IMR-90 (cell line): ENCODE measurements at regions not wholly inside any gene's neighbourhood (a gene's known extent, or its start where the extent isn't known, plus 50 kb on each side); places are given as distances from the start of the nearest gene placed in this dataset.

Source experiments
- ATAC-seq: fragments of 200-7000 bp; cut with Tn5 transposase; 2 replicates; pipeline ENCODE4 v1.9.1; 2020; ENCODE audit warnings: low read depth, mild to moderate bottlenecking, moderate library complexity
- BruUV-seq: library from RNA; stranded (reverse); fragments of 400-500 nt; replicated peaks from 2 replicates; lab custom pipeline; 2021; lab: Mats Ljungman, UMichigan
- CTCF ChIA-PET: fragments of 300-600 bp; formaldehyde crosslinking; extraction: SDS; loops from one replicate; lab custom pipeline; 2021; ENCODE audit warnings: antibody characterized with exemption; lab: Yijun Ruan, JAX
- POLR2A ChIA-PET: fragments of 300-600 bp; sonication (Branson Sonifier 250); formaldehyde crosslinking; loops from one replicate; lab custom pipeline; 2022; ENCODE audit warnings: antibody characterized with exemption; ENCODE audit not compliant: unreplicated experiment; lab: Charles Lee
- DNase-seq: peaks from one replicate; pipeline ENCODE4 v3.0.0; 2013
- H2AFZ ChIP-seq: replicated peaks from 2 replicates; pipeline ENCODE3; 2013; ENCODE audit warnings: low read length, mild to moderate bottlenecking; ENCODE audit not compliant: poor library complexity
- H2AK5ac ChIP-seq: 2 replicates; pipeline ENCODE4 v1.6.1; 2013; ENCODE audit warnings: low read depth, low read length, inconsistent platforms
- H2AK9ac ChIP-seq: replicated peaks from 2 replicates; pipeline ENCODE3; 2013; ENCODE audit warnings: mild to moderate bottlenecking, low read depth, low read length, moderate library complexity; ENCODE audit not compliant: poor library complexity
- H2BK120ac ChIP-seq: 2 replicates; pipeline ENCODE4 v1.6.1; 2013; ENCODE audit warnings: low read depth, low read length, inconsistent platforms
- H2BK15ac ChIP-seq: 3 replicates; pipeline ENCODE4 v1.6.1; 2013; ENCODE audit warnings: low read depth, low read length, inconsistent platforms
- H2BK20ac ChIP-seq: 2 replicates; pipeline ENCODE4 v1.6.1; 2013; ENCODE audit warnings: low read depth, mild to moderate bottlenecking, inconsistent platforms, low read length, moderate library complexity
- H2BK5ac ChIP-seq: 2 replicates; pipeline ENCODE4 v1.6.1; 2013; ENCODE audit warnings: mild to moderate bottlenecking, low read depth, low read length, inconsistent platforms; ENCODE audit not compliant: poor library complexity, severe bottlenecking
- H3K14ac ChIP-seq: replicated peaks from 2 replicates; pipeline ENCODE4 v1.6.1; 2013; ENCODE audit warnings: low read depth, low read length, inconsistent platforms
- H3K18ac ChIP-seq: 2 replicates; pipeline ENCODE4 v1.6.1; 2013; ENCODE audit warnings: low read depth, low read length, control low read depth
- H3K23ac ChIP-seq: 2 replicates; pipeline ENCODE4 v1.6.1; 2013; ENCODE audit warnings: low read depth, low read length, inconsistent platforms
- H3K27ac ChIP-seq: 2 replicates; pipeline ENCODE4 v1.5.1; 2013; ENCODE audit warnings: mild to moderate bottlenecking, control low read depth, low read length; ENCODE audit not compliant: insufficient read depth
- H3K27me3 ChIP-seq: 2 replicates; pipeline ENCODE4 v1.6.1; 2013; ENCODE audit warnings: low read length; ENCODE audit not compliant: control insufficient read depth, insufficient read depth
- H3K36me3 ChIP-seq: 2 replicates; pipeline ENCODE4 v1.6.1; 2013; ENCODE audit warnings: low read length, mixed read lengths; ENCODE audit not compliant: control insufficient read depth, insufficient read depth
- H3K4ac ChIP-seq: 2 replicates; pipeline ENCODE4 v1.6.1; 2013; ENCODE audit warnings: low read depth, low read length, inconsistent platforms
- H3K4me1 ChIP-seq: 2 replicates; pipeline ENCODE4 v1.6.1; 2013; ENCODE audit warnings: low read length, mixed read lengths; ENCODE audit not compliant: control insufficient read depth, insufficient read depth
- H3K4me2 ChIP-seq: 2 replicates; pipeline ENCODE4 v1.6.1; 2013; ENCODE audit warnings: low read depth, mild to moderate bottlenecking, control low read depth, low read length, moderate library complexity
- H3K4me3 ChIP-seq: 2 replicates; pipeline ENCODE4 v1.5.1; 2013; ENCODE audit warnings: low read depth, mild to moderate bottlenecking, control low read depth, low read length, moderate library complexity; ENCODE audit not compliant: insufficient read depth
- H3K56ac ChIP-seq: 2 replicates; pipeline ENCODE4 v1.6.1; 2013; ENCODE audit warnings: low read length, inconsistent platforms; ENCODE audit not compliant: insufficient read depth; ENCODE audit errors: extremely low read depth
- H3K79me1 ChIP-seq, 2 experiments: 2 replicates each; pipeline ENCODE4 v1.6.1; 2013; ENCODE audit warnings: low read length in 2 of 2, inconsistent platforms in 1 of 2, low read depth in 1 of 2
- H3K9ac ChIP-seq: 2 replicates; pipeline ENCODE4 v1.6.1; 2013; ENCODE audit warnings: low read depth, low read length, control low read depth
- H3K9me1 ChIP-seq: 2 replicates; pipeline ENCODE4 v1.6.1; 2013; ENCODE audit warnings: low read length, inconsistent platforms; ENCODE audit not compliant: insufficient read depth
- H3K9me3 ChIP-seq: 2 replicates; pipeline ENCODE4 v1.6.1; 2013; ENCODE audit warnings: low read length; ENCODE audit not compliant: control insufficient read depth, insufficient read depth
- H4K20me1 ChIP-seq: 2 replicates; pipeline ENCODE4 v1.6.1; 2013; ENCODE audit warnings: low read length, inconsistent platforms; ENCODE audit not compliant: insufficient read depth
- H4K5ac ChIP-seq: 2 replicates; pipeline ENCODE4 v1.6.1; 2013; ENCODE audit warnings: mild to moderate bottlenecking, low read depth, low read length, control low read depth
- H4K8ac ChIP-seq, 2 experiments: 2 replicates each; pipeline ENCODE4 v1.6.1; 2013; ENCODE audit warnings: low read depth in 2 of 2, low read length in 2 of 2, control low read depth in 1 of 2, inconsistent platforms in 1 of 2
- H4K91ac ChIP-seq: 2 replicates; pipeline ENCODE4 v1.6.1; 2013; ENCODE audit warnings: low read depth, low read length, inconsistent platforms; ENCODE audit not compliant: insufficient read depth
- CEBPB ChIP-seq: IDR thresholded peaks from 2 replicates; pipeline ENCODE4 v1.6.1; 2012; ENCODE audit warnings: low read depth, low read length, improper control_type of control experiment
- FOS ChIP-seq: fragments of 150-350 bp; IDR thresholded peaks from 2 replicates; pipeline ENCODE4 v1.6.1; 2016; ENCODE audit warnings: low read depth, low read length
- whole genome bisulfite sequencing, 2 experiments: methylation state at CpG; one replicate each; pipeline versions ENCODE4 v1.1.5 to v1.1.7; 2013; ENCODE audit warnings: missing lambda C conversion rate in 2 of 2; ENCODE audit not compliant: insufficient read length in 1 of 2; ENCODE audit errors: extremely low coverage in 2 of 2; 5-methylcytosine and 5-hydroxymethylcytosine counted together
- dilution Hi-C: fragments of 300-500 bp; cut with HindIII; formaldehyde crosslinking; loops from one replicate; pipeline ENCODE4 v1.14.3; 2018; ENCODE audit warnings: low sequenced_read_pairs; ENCODE audit not compliant: unreplicated experiment
- in situ Hi-C: fragments of 300-500 bp; cut with MboI; formaldehyde crosslinking; loops from 3 replicates; pipeline ENCODE4 v1.14.3; 2019; ENCODE audit warnings: low sequenced_read_pairs, inconsistent platforms, mixed read lengths
- intact Hi-C: fragments of 100-400 bp; cut with micrococcal nuclease; formaldehyde crosslinking; loops from 2 replicates; pipeline ENCODE4 v1.10.0; 2022
- TF ChIP-seq, protein P1 (sequence below): conservative IDR thresholded peaks from 2 replicates; pipeline ENCODE4 v1.5.1; 2012; ENCODE audit warnings: mild to moderate bottlenecking, low read depth, low read length, improper control_type of control experiment

DNA sequence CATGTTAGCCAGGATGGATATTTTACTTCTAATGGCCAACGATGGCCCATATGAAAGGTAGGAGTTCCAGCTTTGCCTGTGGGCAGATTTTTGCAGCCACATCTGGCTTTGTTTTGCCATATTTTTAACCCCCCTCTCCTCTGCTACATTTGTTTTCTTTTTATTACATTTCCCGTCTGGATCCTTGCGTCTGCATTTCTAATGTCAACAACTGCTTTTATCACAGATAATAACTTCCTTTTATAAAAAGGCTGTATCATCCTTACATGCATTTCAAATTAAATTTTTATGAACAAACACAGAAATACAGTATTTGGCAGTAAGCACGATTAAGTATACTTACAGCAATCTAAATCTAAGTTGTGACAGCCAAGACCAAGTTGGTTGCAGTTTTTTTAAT lies 156.0 kb downstream of the BAMBI start:
- in situ Hi-C loops (no loop called here), dilution Hi-C loops (no loop called here), intact Hi-C loops (no loop called here)
- H3K18ac ChIP-seq = no peak overlapping the region
- ChIA-PET CTCF (interaction anchor here (0.7 kb wide), 1 partner anchor 130 kb away, joined by 3 read pairs; no protein-coding TSS in a partner anchor), POLR2A (no interaction called here)
- no peaks in the 10 kb centered on the region for H4K20me1 ChIP-seq
- H3K4me1 ChIP-seq = no peaks in the 10 kb centered on the region
- no peak for TF ChIP-seq CEBPB
- TF ChIP-seq, protein P1, sequence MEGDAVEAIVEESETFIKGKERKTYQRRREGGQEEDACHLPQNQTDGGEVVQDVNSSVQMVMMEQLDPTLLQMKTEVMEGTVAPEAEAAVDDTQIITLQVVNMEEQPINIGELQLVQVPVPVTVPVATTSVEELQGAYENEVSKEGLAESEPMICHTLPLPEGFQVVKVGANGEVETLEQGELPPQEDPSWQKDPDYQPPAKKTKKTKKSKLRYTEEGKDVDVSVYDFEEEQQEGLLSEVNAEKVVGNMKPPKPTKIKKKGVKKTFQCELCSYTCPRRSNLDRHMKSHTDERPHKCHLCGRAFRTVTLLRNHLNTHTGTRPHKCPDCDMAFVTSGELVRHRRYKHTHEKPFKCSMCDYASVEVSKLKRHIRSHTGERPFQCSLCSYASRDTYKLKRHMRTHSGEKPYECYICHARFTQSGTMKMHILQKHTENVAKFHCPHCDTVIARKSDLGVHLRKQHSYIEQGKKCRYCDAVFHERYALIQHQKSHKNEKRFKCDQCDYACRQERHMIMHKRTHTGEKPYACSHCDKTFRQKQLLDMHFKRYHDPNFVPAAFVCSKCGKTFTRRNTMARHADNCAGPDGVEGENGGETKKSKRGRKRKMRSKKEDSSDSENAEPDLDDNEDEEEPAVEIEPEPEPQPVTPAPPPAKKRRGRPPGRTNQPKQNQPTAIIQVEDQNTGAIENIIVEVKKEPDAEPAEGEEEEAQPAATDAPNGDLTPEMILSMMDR = no peak
- no peak for TF ChIP-seq FOS
- H3K23ac ChIP-seq = no peak overlapping the region
- no peak overlapping the region for H2BK15ac ChIP-seq
- H4K5ac ChIP-seq = no peak overlapping the region
- no peaks in the 10 kb centered on the region for H3K27me3 ChIP-seq
- no peak overlapping the region for H2AK5ac ChIP-seq
- H3K9me1 ChIP-seq = 0 out of 2 replicates have a peak, but pooled peaks cover 2% of the 10 kb centered on the region
- no peak overlapping the region for H2BK20ac ChIP-seq
- BruUV-seq = no TSS peak
- H3K14ac ChIP-seq = no peak overlapping the region
- no peak overlapping the region for H3K56ac ChIP-seq
- DNase-seq (no peak), ATAC-seq (no peak)
- no peak overlapping the region for H2BK5ac ChIP-seq
- no peak overlapping the region for H3K4me3 ChIP-seq
- WGBS, 2 experiments = 20% methylated on average over 1 of the region's 4 CpGs; no CpG with 5 or more reads in 1 of the 2 experiments
- no peak overlapping the region for H4K91ac ChIP-seq
- no peaks in the 10 kb centered on the region for H3K9me3 ChIP-seq
- H3K9ac ChIP-seq = no peak overlapping the region
- no peaks in the 10 kb centered on the region for H3K79me1 ChIP-seq
- H3K4me2 ChIP-seq = no peak overlapping the region
- no peak overlapping the region for H2AK9ac ChIP-seq
- H2AFZ ChIP-seq = no peak overlapping the region
- H3K4ac ChIP-seq = no peak overlapping the region
- H3K27ac ChIP-seq = no peak overlapping the region
- H2BK120ac ChIP-seq = no peak overlapping the region
- H4K8ac ChIP-seq = no peak overlapping the region
- no peaks in the 10 kb centered on the region for H3K36me3 ChIP-seq
